ENCODE measurements at regions not wholly inside any gene's neighbourhood (a gene's known extent, or its start where the extent isn't known, plus 50 kb on each side); places are given as distances from the start of the nearest gene placed in this dataset.

DNA sequence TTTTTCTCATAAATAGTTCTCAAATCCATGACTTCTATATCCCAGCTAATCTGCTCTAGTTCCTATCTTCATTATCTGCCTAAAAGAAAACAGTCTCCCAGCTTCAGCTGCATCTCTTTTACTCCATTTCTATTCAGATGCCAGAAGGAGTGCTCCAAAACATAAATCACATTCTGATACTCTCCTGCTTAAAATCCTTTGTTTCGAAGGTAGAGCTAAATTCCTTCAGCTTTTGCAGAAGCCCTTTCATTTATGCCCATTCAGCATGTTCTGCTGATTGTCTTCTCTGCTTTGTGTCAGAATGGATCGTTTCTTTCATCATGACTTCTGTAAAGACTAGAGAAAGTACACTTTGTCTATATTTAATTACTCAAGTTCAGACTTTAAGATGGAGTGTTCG lies 440.1 kb upstream of the SMIM31 start:
- Histone ChIP-seq H3K27ac (ENCODE audit: insufficient read length, low read depth, low read length) (no peak overlapping the region), H3K4ac (ENCODE audit: low read depth, low read length) (no peak overlapping the region), H2BK12ac (ENCODE audit: insufficient read length, low read depth, low read length) (no peak overlapping the region), H3K4me2 (ENCODE audit: insufficient read depth, insufficient read length, low read length) (no peak overlapping the region), H3K14ac (ENCODE audit: insufficient read depth, low read length) (no peak overlapping the region), H3K23me2 (ENCODE audit: insufficient read length, low read depth, low read length, poor library complexity, severe bottlenecking) (no peaks in the 10 kb centered on the region), H2AK5ac (ENCODE audit: insufficient read length, low read length) (no peak overlapping the region), H4K8ac (replicated peaks; ENCODE audit: insufficient read length, low read depth, low read length) (no peak overlapping the region), H3K79me1 (ENCODE audit: insufficient read depth, low read depth, low read length, poor library complexity, severe bottlenecking) (no peaks in the 10 kb centered on the region), H2BK120ac (ENCODE audit: low read depth, low read length, poor library complexity, severe bottlenecking) (no peak overlapping the region), H3K9me3 (ENCODE audit: control insufficient read depth, low read depth, low read length) (no peaks in the 10 kb centered on the region), H2BK20ac (ENCODE audit: low read depth, low read length, poor library complexity, severe bottlenecking) (no peak overlapping the region), H2BK5ac (ENCODE audit: insufficient read length, low read length) (no peak overlapping the region), H3K9ac (ENCODE audit: extremely low read depth, insufficient read length, low read length) (no peak overlapping the region), H3K4me1 (ENCODE audit: insufficient read depth, low read length) (peaks cover 4% of the 10 kb centered on the region; the same call in 1 of the 2 replicates), H2BK15ac (ENCODE audit: low read depth, low read length) (no peak overlapping the region), H3K56ac (ENCODE audit: insufficient read length, low read depth, low read length) (no peak overlapping the region), H4K20me1 (ENCODE audit: control insufficient read depth, insufficient read depth, insufficient read length) (no peaks in the 10 kb centered on the region), H2AFZ (ENCODE audit: low read length) (no peak overlapping the region), H4K91ac (ENCODE audit: insufficient read length, low read depth, low read length) (no peak overlapping the region), H3K23ac (ENCODE audit: insufficient read length, low read depth, low read length) (no peak overlapping the region), H4K5ac (ENCODE audit: insufficient read length, low read depth, low read length) (no peak overlapping the region), H3K79me2 (ENCODE audit: insufficient read depth, low read length) (no peaks in the 10 kb centered on the region), H3K27me3 (ENCODE audit: insufficient read depth, low read length) (no peaks in the 10 kb centered on the region), H3T11ph (ENCODE audit: low read length) (no peak overlapping the region), H3K18ac (ENCODE audit: insufficient read length, low read depth, low read length) (no peak overlapping the region)
- Mint-ChIP-seq H3K27me3 (ENCODE audit: low read depth) (no peaks in the 10 kb centered on the region), H3K9me3 (no peaks in the 10 kb centered on the region), H3K4me3 (no peak overlapping the region), H3K36me3 (ENCODE audit: insufficient read depth in 1 of 3, low read depth in 3 of 3) (no peaks in the 10 kb centered on the region), H3K27ac (no peak overlapping the region; a peak in 2 of 7 replicates), H3K4me1 (peaks cover 15 to 34% of the 10 kb centered on the region in 2 experiments)
- no CpG with 5 or more reads among the region's 3 CpGs for WGBS (ENCODE audit: extremely low coverage, insufficient read length, low lambda C conversion rate)
- no peak for DNase-seq
- no peak for TF ChIP-seq CTCF (conservative IDR thresholded peaks at IDR 0.05)
